HepG2 (cell line): ENCODE measurements at regions not wholly inside any gene's neighbourhood (a gene's known extent, or its start where the extent isn't known, plus 50 kb on each side); places are given as distances from the start of the nearest gene placed in this dataset.

Experiments
- CREB1 ChIP-seq, 2 experiments: fragments of 450-650 bp in 1 of 2; IDR thresholded peaks; 2 replicates each; pipeline ENCODE4 v1.6.1; 2016 to 2017; ENCODE audit warnings: control low read depth in 1 of 2, mild to moderate bottlenecking in 1 of 2, missing compliant biosample characterization in 1 of 2, missing genetic modification characterization in 1 of 2
- EHMT2 ChIP-seq: fragments of 200-600 bp; sonication (generic); IDR thresholded peaks from 2 replicates; pipeline ENCODE4 v1.7.0; 2017; ENCODE audit warnings: antibody characterized with exemption, low read depth, low read length, borderline replicate concordance
- EP300 ChIP-seq, 3 experiments: sonication (generic) in 1 of 3; formaldehyde crosslinking in 1 of 3; IDR thresholded peaks; 2 replicates each; pipeline versions ENCODE4 v1.5.1 to v1.6.1; 2011 to 2020; ENCODE audit warnings: low read depth in 2 of 3, low read length in 2 of 3, borderline replicate concordance in 1 of 3, improper control_type of control experiment in 1 of 3, mild to moderate bottlenecking in 1 of 3, missing genetic modification reagents in 1 of 3, moderate library complexity in 1 of 3
- FOXJ3 ChIP-seq: sonication (generic); formaldehyde crosslinking; IDR thresholded peaks from 2 replicates; pipeline ENCODE4 v1.4.0; 2020; ENCODE audit warnings: missing genetic modification reagents, mild to moderate bottlenecking, borderline replicate concordance
- HMG20A ChIP-seq: IDR thresholded peaks from 2 replicates; pipeline ENCODE4 v1.6.1; 2016; ENCODE audit warnings: borderline replicate concordance
- RAD21 ChIP-seq: fragments of 450-650 bp; formaldehyde crosslinking; IDR thresholded peaks from 2 replicates; pipeline ENCODE4 v1.5.0; 2020; ENCODE audit warnings: mild to moderate bottlenecking
- ZBTB1 ChIP-seq: sonication (generic); formaldehyde crosslinking; IDR thresholded peaks from 2 replicates; pipeline ENCODE4 v1.4.0; 2020; ENCODE audit warnings: missing genetic modification reagents, borderline replicate concordance
- ZNF839 ChIP-seq: sonication (generic); formaldehyde crosslinking; IDR thresholded peaks from 2 replicates; pipeline ENCODE4 v1.4.0; 2020; ENCODE audit warnings: missing genetic modification reagents, mild to moderate bottlenecking, borderline replicate concordance
- TF ChIP-seq, protein P1 (sequence below): sonication (generic); formaldehyde crosslinking; IDR thresholded peaks from 2 replicates; pipeline ENCODE4 v1.9.0; 2021; ENCODE audit warnings: missing genetic modification reagents, borderline replicate concordance
- TF ChIP-seq, protein P2 (sequence below): IDR thresholded peaks from 2 replicates; pipeline ENCODE4 v1.6.1; 2016; ENCODE audit warnings: missing compliant biosample characterization, missing genetic modification reagents, borderline replicate concordance
- TF ChIP-seq, protein P3 (sequence below): sonication (generic); formaldehyde crosslinking; conservative IDR thresholded peaks from 2 replicates; pipeline ENCODE4 v1.4.0; 2020; ENCODE audit warnings: missing genetic modification reagents
- TF ChIP-seq, protein P4 (sequence below): sonication (generic); formaldehyde crosslinking; IDR thresholded peaks from 2 replicates; pipeline ENCODE4 v1.5.0; 2020; ENCODE audit warnings: mild to moderate bottlenecking, missing genetic modification reagents, moderate library complexity
- TF ChIP-seq, protein P5 (sequence below): sonication (generic); formaldehyde crosslinking; IDR thresholded peaks from 2 replicates; pipeline ENCODE4 v1.5.0; 2020; ENCODE audit warnings: mild to moderate bottlenecking, missing genetic modification reagents

DNA sequence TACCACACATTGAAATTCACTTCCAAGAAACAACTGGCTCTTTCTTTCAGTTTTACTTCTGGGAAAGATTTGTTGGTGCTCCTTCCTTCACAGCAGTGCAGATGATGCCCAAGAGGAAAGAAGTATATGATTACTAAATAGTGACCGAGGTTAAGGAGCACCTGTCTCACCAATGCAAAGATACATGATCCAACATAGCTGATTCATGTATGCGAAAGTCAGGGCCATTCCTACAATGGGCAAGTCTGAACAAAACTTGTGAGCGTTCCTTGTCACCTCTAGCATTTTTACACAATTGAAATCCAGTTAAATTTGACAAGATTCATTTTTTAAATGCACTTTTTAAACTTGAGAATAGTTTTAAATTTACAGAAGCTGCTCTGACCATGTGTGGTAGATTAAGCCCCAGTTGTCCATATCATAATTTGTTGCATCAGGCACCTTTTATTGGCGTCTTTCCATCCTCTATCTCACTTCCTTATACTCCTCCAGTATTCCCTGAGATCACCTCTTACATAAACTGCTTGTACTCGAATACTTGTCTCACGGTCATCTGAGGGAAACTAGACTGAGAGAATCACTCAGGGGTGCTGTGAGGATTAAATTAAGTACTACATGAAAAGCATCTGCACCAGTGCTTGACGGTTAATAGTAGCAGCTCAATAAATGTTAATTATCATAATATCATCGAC is 438.8 kb upstream of the CDH20 start:
- TF ChIP-seq, protein P1, sequence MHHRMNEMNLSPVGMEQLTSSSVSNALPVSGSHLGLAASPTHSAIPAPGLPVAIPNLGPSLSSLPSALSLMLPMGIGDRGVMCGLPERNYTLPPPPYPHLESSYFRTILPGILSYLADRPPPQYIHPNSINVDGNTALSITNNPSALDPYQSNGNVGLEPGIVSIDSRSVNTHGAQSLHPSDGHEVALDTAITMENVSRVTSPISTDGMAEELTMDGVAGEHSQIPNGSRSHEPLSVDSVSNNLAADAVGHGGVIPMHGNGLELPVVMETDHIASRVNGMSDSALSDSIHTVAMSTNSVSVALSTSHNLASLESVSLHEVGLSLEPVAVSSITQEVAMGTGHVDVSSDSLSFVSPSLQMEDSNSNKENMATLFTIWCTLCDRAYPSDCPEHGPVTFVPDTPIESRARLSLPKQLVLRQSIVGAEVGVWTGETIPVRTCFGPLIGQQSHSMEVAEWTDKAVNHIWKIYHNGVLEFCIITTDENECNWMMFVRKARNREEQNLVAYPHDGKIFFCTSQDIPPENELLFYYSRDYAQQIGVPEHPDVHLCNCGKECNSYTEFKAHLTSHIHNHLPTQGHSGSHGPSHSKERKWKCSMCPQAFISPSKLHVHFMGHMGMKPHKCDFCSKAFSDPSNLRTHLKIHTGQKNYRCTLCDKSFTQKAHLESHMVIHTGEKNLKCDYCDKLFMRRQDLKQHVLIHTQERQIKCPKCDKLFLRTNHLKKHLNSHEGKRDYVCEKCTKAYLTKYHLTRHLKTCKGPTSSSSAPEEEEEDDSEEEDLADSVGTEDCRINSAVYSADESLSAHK = no peak
- TF ChIP-seq HMG20A (CRISPR knock-in tag) = no peak
- no peak for TF ChIP-seq CREB1 (IDR thresholded peaks at IDR 0.05)
- TF ChIP-seq CREB1 (CRISPR knock-in tag; IDR thresholded peaks at IDR 0.05) = no peak
- TF ChIP-seq RAD21 (CRISPR knock-in tag) = no peak
- TF ChIP-seq ZBTB1 (CRISPR knock-in tag) = no peak
- no peak for TF ChIP-seq FOXJ3
- TF ChIP-seq, protein P2, sequence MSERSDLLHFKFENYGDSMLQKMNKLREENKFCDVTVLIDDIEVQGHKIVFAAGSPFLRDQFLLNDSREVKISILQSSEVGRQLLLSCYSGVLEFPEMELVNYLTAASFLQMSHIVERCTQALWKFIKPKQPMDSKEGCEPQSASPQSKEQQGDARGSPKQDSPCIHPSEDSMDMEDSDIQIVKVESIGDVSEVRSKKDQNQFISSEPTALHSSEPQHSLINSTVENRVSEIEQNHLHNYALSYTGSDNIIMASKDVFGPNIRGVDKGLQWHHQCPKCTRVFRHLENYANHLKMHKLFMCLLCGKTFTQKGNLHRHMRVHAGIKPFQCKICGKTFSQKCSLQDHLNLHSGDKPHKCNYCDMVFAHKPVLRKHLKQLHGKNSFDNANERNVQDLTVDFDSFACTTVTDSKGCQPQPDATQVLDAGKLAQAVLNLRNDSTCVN = no peak
- TF ChIP-seq ZNF839 = no peak
- TF ChIP-seq, protein P3, sequence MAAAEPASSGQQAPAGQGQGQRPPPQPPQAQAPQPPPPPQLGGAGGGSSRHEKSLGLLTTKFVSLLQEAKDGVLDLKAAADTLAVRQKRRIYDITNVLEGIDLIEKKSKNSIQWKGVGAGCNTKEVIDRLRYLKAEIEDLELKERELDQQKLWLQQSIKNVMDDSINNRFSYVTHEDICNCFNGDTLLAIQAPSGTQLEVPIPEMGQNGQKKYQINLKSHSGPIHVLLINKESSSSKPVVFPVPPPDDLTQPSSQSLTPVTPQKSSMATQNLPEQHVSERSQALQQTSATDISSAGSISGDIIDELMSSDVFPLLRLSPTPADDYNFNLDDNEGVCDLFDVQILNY (CRISPR knock-in tag) = no peak
- TF ChIP-seq, protein P4, sequence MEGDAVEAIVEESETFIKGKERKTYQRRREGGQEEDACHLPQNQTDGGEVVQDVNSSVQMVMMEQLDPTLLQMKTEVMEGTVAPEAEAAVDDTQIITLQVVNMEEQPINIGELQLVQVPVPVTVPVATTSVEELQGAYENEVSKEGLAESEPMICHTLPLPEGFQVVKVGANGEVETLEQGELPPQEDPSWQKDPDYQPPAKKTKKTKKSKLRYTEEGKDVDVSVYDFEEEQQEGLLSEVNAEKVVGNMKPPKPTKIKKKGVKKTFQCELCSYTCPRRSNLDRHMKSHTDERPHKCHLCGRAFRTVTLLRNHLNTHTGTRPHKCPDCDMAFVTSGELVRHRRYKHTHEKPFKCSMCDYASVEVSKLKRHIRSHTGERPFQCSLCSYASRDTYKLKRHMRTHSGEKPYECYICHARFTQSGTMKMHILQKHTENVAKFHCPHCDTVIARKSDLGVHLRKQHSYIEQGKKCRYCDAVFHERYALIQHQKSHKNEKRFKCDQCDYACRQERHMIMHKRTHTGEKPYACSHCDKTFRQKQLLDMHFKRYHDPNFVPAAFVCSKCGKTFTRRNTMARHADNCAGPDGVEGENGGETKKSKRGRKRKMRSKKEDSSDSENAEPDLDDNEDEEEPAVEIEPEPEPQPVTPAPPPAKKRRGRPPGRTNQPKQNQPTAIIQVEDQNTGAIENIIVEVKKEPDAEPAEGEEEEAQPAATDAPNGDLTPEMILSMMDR (CRISPR knock-in tag) = no peak
- TF ChIP-seq EHMT2 = no peak
- TF ChIP-seq, protein P5, sequence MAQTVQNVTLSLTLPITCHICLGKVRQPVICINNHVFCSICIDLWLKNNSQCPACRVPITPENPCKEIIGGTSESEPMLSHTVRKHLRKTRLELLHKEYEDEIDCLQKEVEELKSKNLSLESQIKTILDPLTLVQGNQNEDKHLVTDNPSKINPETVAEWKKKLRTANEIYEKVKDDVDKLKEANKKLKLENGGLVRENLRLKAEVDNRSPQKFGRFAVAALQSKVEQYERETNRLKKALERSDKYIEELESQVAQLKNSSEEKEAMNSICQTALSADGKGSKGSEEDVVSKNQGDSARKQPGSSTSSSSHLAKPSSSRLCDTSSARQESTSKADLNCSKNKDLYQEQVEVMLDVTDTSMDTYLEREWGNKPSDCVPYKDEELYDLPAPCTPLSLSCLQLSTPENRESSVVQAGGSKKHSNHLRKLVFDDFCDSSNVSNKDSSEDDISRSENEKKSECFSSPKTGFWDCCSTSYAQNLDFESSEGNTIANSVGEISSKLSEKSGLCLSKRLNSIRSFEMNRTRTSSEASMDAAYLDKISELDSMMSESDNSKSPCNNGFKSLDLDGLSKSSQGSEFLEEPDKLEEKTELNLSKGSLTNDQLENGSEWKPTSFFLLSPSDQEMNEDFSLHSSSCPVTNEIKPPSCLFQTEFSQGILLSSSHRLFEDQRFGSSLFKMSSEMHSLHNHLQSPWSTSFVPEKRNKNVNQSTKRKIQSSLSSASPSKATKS (CRISPR knock-in tag) = no peak
- TF ChIP-seq EP300 (IDR thresholded peaks at IDR 0.05; ENCODE audit: low read depth in 2 of 2, low read length in 2 of 2) = no peak
- TF ChIP-seq EP300 (CRISPR knock-in tag; IDR thresholded peaks at IDR 0.05; ENCODE audit: borderline replicate concordance) = no peak
